ENCODE measurements at regions not wholly inside any gene's neighbourhood (a gene's known extent, or its start where the extent isn't known, plus 50 kb on each side); places are given as distances from the start of the nearest gene placed in this dataset.

GRCh38 chr16:16923479-16923878 is 544.5 kb downstream of the NPIPA7 start:
- TF ChIP-seq, protein P1, sequence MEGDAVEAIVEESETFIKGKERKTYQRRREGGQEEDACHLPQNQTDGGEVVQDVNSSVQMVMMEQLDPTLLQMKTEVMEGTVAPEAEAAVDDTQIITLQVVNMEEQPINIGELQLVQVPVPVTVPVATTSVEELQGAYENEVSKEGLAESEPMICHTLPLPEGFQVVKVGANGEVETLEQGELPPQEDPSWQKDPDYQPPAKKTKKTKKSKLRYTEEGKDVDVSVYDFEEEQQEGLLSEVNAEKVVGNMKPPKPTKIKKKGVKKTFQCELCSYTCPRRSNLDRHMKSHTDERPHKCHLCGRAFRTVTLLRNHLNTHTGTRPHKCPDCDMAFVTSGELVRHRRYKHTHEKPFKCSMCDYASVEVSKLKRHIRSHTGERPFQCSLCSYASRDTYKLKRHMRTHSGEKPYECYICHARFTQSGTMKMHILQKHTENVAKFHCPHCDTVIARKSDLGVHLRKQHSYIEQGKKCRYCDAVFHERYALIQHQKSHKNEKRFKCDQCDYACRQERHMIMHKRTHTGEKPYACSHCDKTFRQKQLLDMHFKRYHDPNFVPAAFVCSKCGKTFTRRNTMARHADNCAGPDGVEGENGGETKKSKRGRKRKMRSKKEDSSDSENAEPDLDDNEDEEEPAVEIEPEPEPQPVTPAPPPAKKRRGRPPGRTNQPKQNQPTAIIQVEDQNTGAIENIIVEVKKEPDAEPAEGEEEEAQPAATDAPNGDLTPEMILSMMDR (IDR thresholded peaks at IDR 0.05; ENCODE audit: low read depth, low read length, missing input control) = no peak
- TF ChIP-seq GABPA (IDR thresholded peaks at IDR 0.05 in 1 of 2, conservative IDR thresholded peaks at IDR 0.05 in 1 of 2) (no peak), SP1 (IDR thresholded peaks at IDR 0.05) (no peak), YY1 (IDR thresholded peaks at IDR 0.05) (no peak), HNF4A (conservative IDR thresholded peaks at IDR 0.05) (no peak), JUND (IDR thresholded peaks at IDR 0.05) (no peak), NR2F2 (IDR thresholded peaks at IDR 0.05) (no peak), EGR1 (IDR thresholded peaks at IDR 0.05; ENCODE audit: low read depth in 2 of 2) (no peak), HNF4G (IDR thresholded peaks at IDR 0.05) (no peak), RAD21 (IDR thresholded peaks at IDR 0.05) (no peak), TAF1 (conservative IDR thresholded peaks at IDR 0.05) (no peak)
- TF ChIP-seq, protein P2, sequence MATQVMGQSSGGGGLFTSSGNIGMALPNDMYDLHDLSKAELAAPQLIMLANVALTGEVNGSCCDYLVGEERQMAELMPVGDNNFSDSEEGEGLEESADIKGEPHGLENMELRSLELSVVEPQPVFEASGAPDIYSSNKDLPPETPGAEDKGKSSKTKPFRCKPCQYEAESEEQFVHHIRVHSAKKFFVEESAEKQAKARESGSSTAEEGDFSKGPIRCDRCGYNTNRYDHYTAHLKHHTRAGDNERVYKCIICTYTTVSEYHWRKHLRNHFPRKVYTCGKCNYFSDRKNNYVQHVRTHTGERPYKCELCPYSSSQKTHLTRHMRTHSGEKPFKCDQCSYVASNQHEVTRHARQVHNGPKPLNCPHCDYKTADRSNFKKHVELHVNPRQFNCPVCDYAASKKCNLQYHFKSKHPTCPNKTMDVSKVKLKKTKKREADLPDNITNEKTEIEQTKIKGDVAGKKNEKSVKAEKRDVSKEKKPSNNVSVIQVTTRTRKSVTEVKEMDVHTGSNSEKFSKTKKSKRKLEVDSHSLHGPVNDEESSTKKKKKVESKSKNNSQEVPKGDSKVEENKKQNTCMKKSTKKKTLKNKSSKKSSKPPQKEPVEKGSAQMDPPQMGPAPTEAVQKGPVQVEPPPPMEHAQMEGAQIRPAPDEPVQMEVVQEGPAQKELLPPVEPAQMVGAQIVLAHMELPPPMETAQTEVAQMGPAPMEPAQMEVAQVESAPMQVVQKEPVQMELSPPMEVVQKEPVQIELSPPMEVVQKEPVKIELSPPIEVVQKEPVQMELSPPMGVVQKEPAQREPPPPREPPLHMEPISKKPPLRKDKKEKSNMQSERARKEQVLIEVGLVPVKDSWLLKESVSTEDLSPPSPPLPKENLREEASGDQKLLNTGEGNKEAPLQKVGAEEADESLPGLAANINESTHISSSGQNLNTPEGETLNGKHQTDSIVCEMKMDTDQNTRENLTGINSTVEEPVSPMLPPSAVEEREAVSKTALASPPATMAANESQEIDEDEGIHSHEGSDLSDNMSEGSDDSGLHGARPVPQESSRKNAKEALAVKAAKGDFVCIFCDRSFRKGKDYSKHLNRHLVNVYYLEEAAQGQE (IDR thresholded peaks at IDR 0.05) = no peak

Data from liver (tissue), 3 donors.